HL-60/S4 (cell line): ENCODE measurements at regions not wholly inside any gene's neighbourhood (a gene's known extent, or its start where the extent isn't known, plus 50 kb on each side); places are given as distances from the start of the nearest gene placed in this dataset.

Experiments used
- in situ Hi-C: fragments of 300-500 bp; cut with MboI; formaldehyde crosslinking; loops from 2 replicates; pipeline ENCODE4 v1.14.3; 2022; ENCODE audit warnings: low sequenced_read_pairs

GRCh38 chr1:194300776-194301175, 1114.4 kb upstream of the B3GALT2 start:
- in situ Hi-C loops, result no loop called here

- in situ Hi-C loops, result no loop called here
Observed at GRCh38 chr1:194300340-194300739, 1113.9 kb upstream of the B3GALT2 start.

- in situ Hi-C loops, result no loop called here
Observed at GRCh38 chr1:194298007-194298598, 1111.7 kb upstream of the B3GALT2 start.

- in situ Hi-C loops, result no loop called here
Observed at GRCh38 chr1:194297094-194297493, 1110.7 kb upstream of the B3GALT2 start.

- in situ Hi-C loops, result no loop called here
Observed at GRCh38 chr1:194296201-194296600, 1109.8 kb upstream of the B3GALT2 start.

GRCh38 chr1:194295685-194296084, 1109.3 kb upstream of the B3GALT2 start:
- in situ Hi-C loops, result no loop called here

- in situ Hi-C loops, result no loop called here
Observed at GRCh38 chr1:194293851-194294405, 1107.5 kb upstream of the B3GALT2 start.

- in situ Hi-C loops, result no loop called here
Observed at GRCh38 chr1:194292966-194293365, 1106.6 kb upstream of the B3GALT2 start.

- in situ Hi-C loops, result no loop called here
Observed at GRCh38 chr1:194289569-194290266, 1103.3 kb upstream of the B3GALT2 start.

- in situ Hi-C loops, result no loop called here
Observed at GRCh38 chr1:194288238-194288637, 1101.8 kb upstream of the B3GALT2 start.

- in situ Hi-C loops, result no loop called here
Observed at GRCh38 chr1:194281376-194281775, 1095.0 kb upstream of the B3GALT2 start.

- in situ Hi-C loops, result no loop called here
Observed at GRCh38 chr1:194280463-194280862, 1094.0 kb upstream of the B3GALT2 start.

- in situ Hi-C loops, result no loop called here
Observed at GRCh38 chr1:194279975-194280374, 1093.6 kb upstream of the B3GALT2 start.

GRCh38 chr1:194277927-194278326, 1091.5 kb upstream of the B3GALT2 start:
- in situ Hi-C loops, result no loop called here

GRCh38 chr1:194273660-194274059, 1087.2 kb upstream of the B3GALT2 start:
- in situ Hi-C loops, result no loop called here

GRCh38 chr1:194268839-194269238, 1082.4 kb upstream of the B3GALT2 start:
- in situ Hi-C loops, result no loop called here

GRCh38 chr1:194267021-194267420, 1080.6 kb upstream of the B3GALT2 start:
- in situ Hi-C loops, result no loop called here

GRCh38 chr1:194256010-194256409, 1069.6 kb upstream of the B3GALT2 start:
- in situ Hi-C loops, result no loop called here

- in situ Hi-C loops, result no loop called here
Observed at GRCh38 chr1:194252199-194252598, 1065.8 kb upstream of the B3GALT2 start.

- in situ Hi-C loops, result no loop called here
Observed at GRCh38 chr1:194241215-194241614, 1054.8 kb upstream of the B3GALT2 start.

GRCh38 chr1:194233069-194233468, 1046.7 kb upstream of the B3GALT2 start:
- in situ Hi-C loops, result no loop called here

- in situ Hi-C loops, result no loop called here
Observed at GRCh38 chr1:194230351-194231144, 1044.1 kb upstream of the B3GALT2 start.
